Endodermal cell (in vitro differentiated cells): ENCODE measurements at regions not wholly inside any gene's neighbourhood (a gene's known extent, or its start where the extent isn't known, plus 50 kb on each side); places are given as distances from the start of the nearest gene placed in this dataset.

Experiments used
- DNase-seq: peaks from one replicate; pipeline ENCODE4 v3.0.0-alpha.2; 2017
- H3K27ac ChIP-seq: 2 replicates; pipeline ENCODE4 v1.5.1; 2013; ENCODE audit warnings: mild to moderate bottlenecking, low read depth, low read length, moderate library complexity
- H3K27me3 ChIP-seq: 2 replicates; pipeline ENCODE4 v1.6.1; 2013; ENCODE audit warnings: mild to moderate bottlenecking, low read length, moderate library complexity; ENCODE audit not compliant: insufficient read depth, control insufficient read depth, poor library complexity, severe bottlenecking
- H3K36me3 ChIP-seq: 2 replicates; pipeline ENCODE4 v1.7.0; 2013; ENCODE audit warnings: mild to moderate bottlenecking, low read length, moderate library complexity; ENCODE audit not compliant: control insufficient read depth, insufficient read depth
- H3K4me1 ChIP-seq: one replicate; pipeline ENCODE4 v1.7.0; 2013; ENCODE audit warnings: low read length; ENCODE audit not compliant: control insufficient read depth, insufficient read depth
- H3K4me3 ChIP-seq: 2 replicates; pipeline ENCODE4 v1.5.1; 2013; ENCODE audit warnings: mild to moderate bottlenecking, low read length, moderate library complexity
- H3K9ac ChIP-seq: 2 replicates; pipeline ENCODE4 v1.6.1; 2013; ENCODE audit warnings: mild to moderate bottlenecking, low read length, moderate library complexity; ENCODE audit not compliant: poor library complexity, severe bottlenecking; ENCODE audit errors: extremely low read depth
- H3K9me3 ChIP-seq: 2 replicates; pipeline ENCODE4 v1.6.1; 2013; ENCODE audit warnings: mild to moderate bottlenecking, low read length, moderate library complexity; ENCODE audit not compliant: control insufficient read depth
- H3K27ac Mint-ChIP-seq: 2 replicates; pipeline ENCODE4 v1.8.0; 2020; ENCODE audit warnings: mixed read lengths
- H3K27me3 Mint-ChIP-seq: 2 replicates; pipeline ENCODE4 v1.8.0; 2021; ENCODE audit warnings: mild to moderate bottlenecking, mixed read lengths; ENCODE audit not compliant: insufficient read depth
- H3K36me3 Mint-ChIP-seq: 2 replicates; pipeline ENCODE4 v1.8.0; 2020; ENCODE audit warnings: low read depth, mixed read lengths
- H3K4me1 Mint-ChIP-seq: 2 replicates; pipeline ENCODE4 v1.8.0; 2020; ENCODE audit warnings: mixed read lengths
- H3K4me3 Mint-ChIP-seq: 2 replicates; pipeline ENCODE4 v1.8.0; 2020; ENCODE audit warnings: mild to moderate bottlenecking, moderate library complexity, mixed read lengths
- H3K9me3 Mint-ChIP-seq: 2 replicates; pipeline ENCODE4 v1.8.0; 2020; ENCODE audit warnings: mild to moderate bottlenecking, mixed read lengths
- CTCF ChIP-seq: fragments of 200-600 bp; sonication (generic); conservative IDR thresholded peaks from 2 replicates; pipeline ENCODE4 v1.5.0; 2021; ENCODE audit warnings: antibody characterized with exemption, mild to moderate bottlenecking
- WGBS, 2 experiments: methylation state at CpG; one replicate each; pipeline versions ENCODE4 v1.1.5 to v1.1.7; 2013; ENCODE audit warnings: missing lambda C conversion rate in 2 of 2, mixed read lengths in 1 of 2; ENCODE audit not compliant: insufficient coverage in 1 of 2, insufficient read length in 1 of 2; 5-methylcytosine and 5-hydroxymethylcytosine counted together

DNA sequence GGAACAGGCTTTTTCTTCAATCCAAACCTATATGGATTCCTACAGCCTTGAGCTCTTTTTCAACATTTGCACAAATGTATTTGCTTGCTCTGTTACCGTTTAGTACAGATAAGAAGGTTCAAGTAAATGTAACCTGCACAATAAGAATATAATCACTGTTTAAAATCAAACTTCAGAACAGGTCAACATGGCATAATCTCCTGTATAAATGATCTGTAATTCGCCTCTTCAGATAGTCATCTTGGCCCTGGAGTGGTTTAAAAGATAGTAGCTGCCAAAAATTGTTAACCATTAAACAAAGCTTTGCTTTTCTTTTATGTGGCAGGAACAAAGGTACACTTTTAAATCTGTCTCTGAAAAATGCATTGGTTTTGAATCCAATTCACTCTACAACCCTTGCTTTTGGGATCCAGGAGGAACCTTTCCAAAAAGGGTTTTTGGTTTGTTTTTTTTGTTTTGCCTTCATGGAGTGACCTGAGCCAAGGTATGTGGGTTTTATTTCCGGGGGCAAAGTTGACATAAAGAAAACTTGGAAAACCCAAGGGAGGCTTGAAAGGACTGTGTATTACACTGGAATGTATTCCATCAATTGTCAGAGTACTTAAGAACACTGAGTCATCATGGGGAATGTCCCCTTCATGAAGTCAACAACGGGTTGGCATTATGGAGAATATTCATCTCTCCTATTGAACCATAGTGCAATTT is 210.4 kb upstream of the HCCS start:
- Histone ChIP-seq H3K27ac (no peak overlapping the region), H3K4me1 (no peaks in the 10 kb centered on the region), H3K36me3 (no peaks in the 10 kb centered on the region), H3K9ac (no peak overlapping the region), H3K4me3 (no peak overlapping the region), H3K27me3 (no peaks in the 10 kb centered on the region), H3K9me3 (no peaks in the 10 kb centered on the region)
- no peaks in the 10 kb centered on the region for H3K4me1 Mint-ChIP-seq
- no peak overlapping the region for H3K4me3 Mint-ChIP-seq
- H3K9me3 Mint-ChIP-seq: peaks cover 26% of the 10 kb centered on the region
- 82 to 86% methylated on average over 3 of the region's 4 CpGs for WGBS, 2 experiments
- no peak overlapping the region for H3K27ac Mint-ChIP-seq
- no peaks in the 10 kb centered on the region for H3K27me3 Mint-ChIP-seq
- no peaks in the 10 kb centered on the region for H3K36me3 Mint-ChIP-seq
- no peak for DNase-seq
- TF ChIP-seq CTCF: no peak

DNA sequence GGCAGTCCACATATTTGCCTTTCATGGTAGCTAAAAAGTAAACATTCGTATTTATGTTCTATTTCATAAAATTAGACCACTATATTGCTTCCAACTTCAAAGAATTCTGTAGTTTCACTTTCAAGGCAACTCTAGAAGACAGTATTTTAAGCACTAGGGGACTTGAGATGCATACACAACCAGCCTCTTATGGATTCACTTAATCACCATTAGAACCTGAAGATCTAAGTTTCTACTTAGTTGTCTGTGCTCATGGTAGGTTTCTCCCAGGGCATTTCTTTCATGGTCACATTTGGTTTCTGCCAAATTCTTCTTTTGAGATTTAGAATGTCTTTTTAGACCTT is 209.9 kb upstream of the HCCS start:
- Mint-ChIP-seq H3K27me3 (no peaks in the 10 kb centered on the region), H3K4me1 (no peaks in the 10 kb centered on the region), H3K9me3 (peaks cover 25% of the 10 kb centered on the region), H3K27ac (no peak overlapping the region), H3K36me3 (no peaks in the 10 kb centered on the region), H3K4me3 (no peak overlapping the region)
- WGBS, 2 experiments: 100% methylated on average over 1 of the region's 1 CpG
- no peak overlapping the region for H3K4me3 ChIP-seq
- no peaks in the 10 kb centered on the region for H3K4me1 ChIP-seq
- TF ChIP-seq CTCF: no peak
- no peak overlapping the region for H3K9ac ChIP-seq
- H3K27ac ChIP-seq: no peak overlapping the region
- H3K27me3 ChIP-seq: no peaks in the 10 kb centered on the region
- H3K9me3 ChIP-seq: no peaks in the 10 kb centered on the region
- no peak for DNase-seq
- H3K36me3 ChIP-seq: no peaks in the 10 kb centered on the region

DNA sequence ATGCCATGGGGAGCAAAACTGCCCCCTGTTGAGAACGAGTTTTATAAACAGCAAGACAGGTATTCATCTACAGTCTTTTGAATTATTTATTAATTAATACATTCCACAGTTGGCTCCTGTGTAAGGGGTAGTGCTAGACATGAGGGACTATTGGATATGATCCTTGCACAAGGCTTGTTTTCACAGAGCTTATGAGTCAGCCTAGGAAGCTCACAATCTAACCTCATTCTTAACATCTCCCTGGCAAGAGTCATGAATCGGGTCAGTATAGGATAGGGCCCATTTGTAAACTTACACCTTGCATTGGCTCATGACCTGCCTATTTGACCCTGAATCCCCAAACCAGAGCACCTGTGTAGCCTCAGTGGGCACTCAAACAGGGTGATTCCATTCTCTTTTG is 209.1 kb upstream of the HCCS start:
- no peaks in the 10 kb centered on the region for H3K36me3 Mint-ChIP-seq
- H3K9me3 Mint-ChIP-seq: peaks cover 28% of the 10 kb centered on the region
- Histone ChIP-seq H3K4me1 (no peaks in the 10 kb centered on the region), H3K27ac (no peak overlapping the region), H3K9me3 (no peaks in the 10 kb centered on the region), H3K9ac (no peak overlapping the region), H3K36me3 (no peaks in the 10 kb centered on the region), H3K4me3 (no peak overlapping the region), H3K27me3 (no peaks in the 10 kb centered on the region)
- H3K4me3 Mint-ChIP-seq: no peak overlapping the region
- no peak for DNase-seq
- no peaks in the 10 kb centered on the region for H3K27me3 Mint-ChIP-seq
- H3K27ac Mint-ChIP-seq: no peak overlapping the region
- H3K4me1 Mint-ChIP-seq: no peaks in the 10 kb centered on the region
- WGBS, 2 experiments: 87% methylated on average over 1 of the region's 2 CpGs; no CpG with 5 or more reads in 1 of the 2 experiments
- TF ChIP-seq CTCF: no peak
